C4-2B (cell line): ENCODE measurements at regions not wholly inside any gene's neighbourhood (a gene's known extent, or its start where the extent isn't known, plus 50 kb on each side); places are given as distances from the start of the nearest gene placed in this dataset.

Experiments
- H3K27ac ChIP-seq: fragments of 450-650 bp; 2 replicates; pipeline ENCODE4 v1.5.1; 2017
- ZFX ChIP-seq: fragments of 450-650 bp; IDR thresholded peaks from 2 replicates; pipeline ENCODE4 v1.6.1; 2017
- TF ChIP-seq, protein P1 (sequence below): fragments of 450-650 bp; conservative IDR thresholded peaks from 2 replicates; pipeline ENCODE4 v1.5.1; 2017; ENCODE audit warnings: mild to moderate bottlenecking

DNA sequence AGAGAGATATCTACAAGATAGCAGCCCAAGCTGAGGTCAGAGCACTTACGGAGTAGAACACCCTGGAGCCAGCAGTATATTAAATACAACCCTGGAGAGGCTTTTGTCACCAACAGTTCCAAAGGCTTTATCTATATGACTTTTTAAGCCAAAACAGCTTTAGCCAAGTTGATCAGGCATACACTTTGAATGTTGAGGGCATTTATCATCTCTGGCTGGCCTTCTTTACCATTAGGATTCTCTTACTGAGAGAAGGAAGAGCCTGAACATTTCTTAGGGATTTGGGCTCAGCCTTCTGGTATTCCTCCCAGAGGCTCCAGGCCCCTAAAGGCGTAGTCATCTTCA is 161.3 kb upstream of the RIMS1 start:
- TF ChIP-seq, protein P1, sequence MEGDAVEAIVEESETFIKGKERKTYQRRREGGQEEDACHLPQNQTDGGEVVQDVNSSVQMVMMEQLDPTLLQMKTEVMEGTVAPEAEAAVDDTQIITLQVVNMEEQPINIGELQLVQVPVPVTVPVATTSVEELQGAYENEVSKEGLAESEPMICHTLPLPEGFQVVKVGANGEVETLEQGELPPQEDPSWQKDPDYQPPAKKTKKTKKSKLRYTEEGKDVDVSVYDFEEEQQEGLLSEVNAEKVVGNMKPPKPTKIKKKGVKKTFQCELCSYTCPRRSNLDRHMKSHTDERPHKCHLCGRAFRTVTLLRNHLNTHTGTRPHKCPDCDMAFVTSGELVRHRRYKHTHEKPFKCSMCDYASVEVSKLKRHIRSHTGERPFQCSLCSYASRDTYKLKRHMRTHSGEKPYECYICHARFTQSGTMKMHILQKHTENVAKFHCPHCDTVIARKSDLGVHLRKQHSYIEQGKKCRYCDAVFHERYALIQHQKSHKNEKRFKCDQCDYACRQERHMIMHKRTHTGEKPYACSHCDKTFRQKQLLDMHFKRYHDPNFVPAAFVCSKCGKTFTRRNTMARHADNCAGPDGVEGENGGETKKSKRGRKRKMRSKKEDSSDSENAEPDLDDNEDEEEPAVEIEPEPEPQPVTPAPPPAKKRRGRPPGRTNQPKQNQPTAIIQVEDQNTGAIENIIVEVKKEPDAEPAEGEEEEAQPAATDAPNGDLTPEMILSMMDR: no peak
- no peak for TF ChIP-seq ZFX
- H3K27ac ChIP-seq: no peak overlapping the region

DNA sequence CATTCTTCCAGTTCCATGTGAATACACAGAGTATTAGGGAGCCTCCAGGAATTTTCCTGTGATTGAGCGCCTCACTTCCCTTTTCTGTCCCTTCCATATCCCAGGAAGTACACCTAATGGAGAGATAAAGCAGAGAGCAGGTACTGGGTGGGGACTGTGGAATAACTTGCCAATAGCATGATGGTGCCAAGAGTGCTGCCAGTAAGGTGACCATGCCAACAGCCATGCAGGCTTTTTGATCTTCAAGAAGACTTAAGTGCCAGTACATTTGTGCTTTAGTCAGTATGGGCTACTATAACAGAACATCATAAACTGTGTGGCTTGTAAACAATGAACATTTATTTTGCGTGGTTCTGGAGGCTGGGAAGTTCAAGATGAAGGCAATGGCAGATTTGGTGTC is 160.2 kb upstream of the RIMS1 start:
- TF ChIP-seq ZFX: no peak
- TF ChIP-seq, protein P1: no peak

DNA sequence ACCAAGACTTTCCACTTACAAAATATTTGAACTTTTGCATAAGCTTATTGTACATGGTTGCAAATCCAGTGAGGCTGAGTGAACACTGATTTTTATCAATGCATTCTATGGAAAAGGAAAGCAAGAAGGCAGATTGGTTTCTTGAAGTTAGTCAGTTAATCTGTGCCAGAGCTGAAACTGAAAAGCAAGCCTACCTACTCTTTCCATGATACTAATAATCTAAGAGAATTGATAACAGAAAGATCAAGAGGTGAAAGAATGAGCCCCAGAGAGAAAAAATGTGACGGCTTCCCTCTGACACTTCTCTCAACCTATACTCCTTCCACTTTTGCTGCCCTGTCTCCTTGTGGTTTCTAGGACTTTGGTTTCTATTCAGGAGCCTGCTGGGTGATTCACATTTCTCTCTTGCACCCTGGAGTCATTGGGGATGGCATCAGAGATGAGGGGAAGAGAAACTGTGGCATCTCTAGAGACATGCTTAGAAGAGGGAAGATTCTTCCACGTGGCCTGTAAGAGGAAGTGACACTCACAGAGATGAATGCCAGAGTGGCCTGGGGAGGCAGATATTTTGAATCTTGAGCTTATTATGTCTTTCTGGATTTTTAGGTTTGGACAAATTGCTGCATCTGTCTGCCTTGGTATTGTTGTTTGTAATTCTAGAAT is 158.6 kb upstream of the RIMS1 start:
- TF ChIP-seq, protein P1: no peak
- no peak for TF ChIP-seq ZFX
- H3K27ac ChIP-seq: no peak overlapping the region

More for the DNA sequence above, 160.2 kb upstream of the RIMS1 start:
- H3K27ac ChIP-seq: no peak overlapping the region

DNA sequence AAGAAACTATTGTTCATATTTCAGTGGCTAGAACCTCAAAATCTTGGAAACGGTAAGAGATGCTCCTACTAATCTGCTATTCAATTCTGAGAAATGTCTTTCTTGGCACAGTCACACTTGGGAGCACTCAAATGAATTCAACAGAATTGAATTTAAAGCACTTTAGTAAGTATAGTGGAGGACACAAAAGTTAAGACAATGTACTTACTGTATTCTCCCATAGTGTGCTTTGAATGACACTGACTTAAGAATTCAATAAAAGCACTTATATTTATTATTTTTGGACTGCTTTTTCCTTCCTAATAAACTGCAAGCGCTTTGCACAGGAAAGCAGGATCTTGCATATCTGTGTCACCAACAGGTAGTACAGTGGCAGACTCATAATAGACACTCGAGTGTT is 156.1 kb upstream of the RIMS1 start:
- TF ChIP-seq, protein P1: no peak
- no peak for TF ChIP-seq ZFX
- H3K27ac ChIP-seq: no peak overlapping the region

DNA sequence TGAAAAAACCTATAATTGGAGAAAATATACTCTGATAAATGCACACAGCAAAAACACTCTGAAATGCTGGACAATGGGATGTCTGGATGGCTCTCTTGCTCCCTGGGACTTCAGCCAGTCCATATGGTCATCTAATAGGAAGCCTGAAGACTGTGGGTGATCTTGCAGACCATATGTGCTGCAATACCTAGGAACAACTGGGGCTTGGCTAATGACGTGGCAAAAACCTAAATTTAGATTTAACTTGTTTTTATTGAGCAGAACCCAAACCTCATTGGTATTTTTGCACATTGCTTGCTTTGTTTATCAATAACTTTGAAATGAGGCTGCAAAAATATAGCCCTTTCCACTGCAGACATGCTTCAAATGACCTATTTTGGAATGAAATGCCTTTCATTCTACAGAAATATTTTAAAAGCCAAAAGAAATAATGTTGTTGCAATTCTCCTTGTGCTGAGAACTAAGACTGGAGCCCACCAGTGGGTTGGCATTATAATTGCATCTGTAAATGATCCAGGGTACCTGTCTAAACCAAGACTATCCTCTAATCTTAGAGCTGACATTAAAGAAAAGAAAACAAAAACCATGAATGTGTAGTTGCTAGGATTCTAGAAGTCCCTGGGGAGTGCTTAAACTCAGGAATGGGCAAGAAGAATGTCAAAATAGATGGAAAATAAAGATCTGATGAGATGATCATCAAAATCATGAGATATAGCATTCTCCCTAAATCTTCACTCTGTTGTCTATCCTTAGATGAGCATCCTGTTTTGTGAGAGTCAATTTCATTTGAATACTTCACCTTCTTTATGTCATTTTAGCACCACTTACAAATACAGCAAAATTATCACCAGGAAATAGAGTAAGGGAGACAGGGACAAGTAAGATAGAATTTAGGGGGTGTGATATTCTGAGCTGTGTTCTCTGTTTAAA is 152.1 kb upstream of the RIMS1 start:
- TF ChIP-seq, protein P1: no peak
- TF ChIP-seq ZFX: no peak
- no peak overlapping the region for H3K27ac ChIP-seq

DNA sequence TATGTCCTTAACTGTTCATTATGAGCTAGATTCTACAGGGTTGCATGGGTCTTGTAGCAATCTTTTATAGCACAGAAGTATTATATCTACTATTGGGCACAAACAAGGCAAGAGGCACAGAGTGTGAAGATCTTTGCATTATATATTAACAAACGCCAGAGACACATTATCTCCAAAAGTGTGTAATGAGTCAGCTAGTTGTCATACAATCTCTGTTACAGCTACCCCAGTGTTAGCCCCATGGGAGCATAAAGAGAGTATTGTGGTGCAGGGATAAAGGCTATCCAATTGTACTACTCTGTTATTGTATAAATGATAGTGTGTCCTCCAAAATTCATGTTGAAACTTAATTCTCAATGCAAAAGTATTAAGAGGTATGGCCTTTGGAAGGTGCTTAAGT is 148.4 kb upstream of the RIMS1 start:
- TF ChIP-seq, protein P1: no peak
- no peak for TF ChIP-seq ZFX
- H3K27ac ChIP-seq: no peak overlapping the region

DNA sequence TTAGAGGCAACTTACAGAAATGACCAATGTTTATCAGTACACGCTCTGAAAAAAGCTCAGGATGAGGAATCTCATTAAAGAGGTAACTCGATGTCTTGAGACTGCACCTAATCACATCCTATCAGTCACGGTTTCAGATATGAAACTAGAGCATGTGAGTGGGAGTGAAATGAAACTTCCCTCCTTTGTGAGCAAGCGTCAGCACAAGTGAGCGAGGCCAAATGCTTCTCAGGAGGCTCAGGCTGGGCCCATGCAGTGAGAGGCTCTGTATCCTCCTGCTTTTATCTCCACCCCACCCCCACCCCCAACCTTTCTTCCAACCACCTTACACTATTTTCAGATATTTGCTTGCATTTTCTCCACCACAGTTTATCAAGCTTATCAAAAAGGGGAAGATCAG is 140.8 kb upstream of the RIMS1 start:
- H3K27ac ChIP-seq: no peak overlapping the region
- TF ChIP-seq ZFX: no peak
